AG04449 (cell line): ENCODE measurements at regions not wholly inside any gene's neighbourhood (a gene's known extent, or its start where the extent isn't known, plus 50 kb on each side); places are given as distances from the start of the nearest gene placed in this dataset.
A peak's percentile ranks its signal among the peaks of the same experiment; 100 is the strongest.

Source experiments
- CTCF ChIA-PET: fragments of 350-600 bp; formaldehyde crosslinking; extraction: SDS; loops from one replicate; lab custom pipeline; 2021; ENCODE audit warnings: antibody characterized with exemption; lab: Yijun Ruan, JAX
- POLR2A ChIA-PET: fragments of 400-600, 350-600 bp; formaldehyde crosslinking; extraction: SDS; loops from one replicate; lab custom pipeline; 2020; ENCODE audit warnings: antibody characterized with exemption, inconsistent platforms; lab: Yijun Ruan, JAX
- DNase-seq: peaks from one replicate; pipeline ENCODE4 v3.0.0-alpha.2; 2010; ENCODE audit warnings: low read depth, low spot score
- H3K4me3 ChIP-seq: 2 replicates; pipeline ENCODE4 v1.5.1; 2011; ENCODE audit warnings: low read depth, mild to moderate bottlenecking, control low read depth, low read length
- CTCF ChIP-seq: IDR thresholded peaks from one replicate; pipeline ENCODE4 v1.5.1; 2011; ENCODE audit warnings: mild to moderate bottlenecking, moderate library complexity, low read length, control low read depth, inconsistent platforms; ENCODE audit not compliant: insufficient read depth; ENCODE audit errors: missing control alignments

GRCh38 chr6:134784336-134784735, 165.6 kb downstream of the ALDH8A1 start:
- TF ChIP-seq CTCF: no peak
- ChIA-PET POLR2A (no interaction called here), CTCF (interaction anchor here (0.9 to 1.2 kb wide), 2 partner anchors 9 to 38 kb away, joined by 3 to 4 read pairs; no protein-coding TSS in a partner anchor)
- no peak overlapping the region for H3K4me3 ChIP-seq
- no peak for DNase-seq

- H3K4me3 ChIP-seq: no peak overlapping the region
- TF ChIP-seq CTCF: no peak
- POLR2A ChIA-PET: no interaction called here
- DNase-seq: no peak
- CTCF ChIA-PET: no interaction called here
Measured at GRCh38 chr6:134778431-134778830, 171.5 kb downstream of the ALDH8A1 start.

GRCh38 chr6:134774201-134774638, 175.7 kb downstream of the ALDH8A1 start:
- peak; percentile 62 for DNase-seq
- no peak overlapping the region for H3K4me3 ChIP-seq
- TF ChIP-seq CTCF: no peak
- ChIA-PET POLR2A (no interaction called here), CTCF (no interaction called here)

- CTCF ChIA-PET: no interaction called here
- DNase-seq: no peak
- TF ChIP-seq CTCF: no peak
- no peak overlapping the region for H3K4me3 ChIP-seq
- POLR2A ChIA-PET: interaction anchor here (0.6 kb wide), 1 partner anchor 14 kb away, joined by 3 read pairs; no protein-coding TSS in a partner anchor
Measured at GRCh38 chr6:134772671-134773360, 177.1 kb downstream of the ALDH8A1 start.

- DNase-seq: no peak
- H3K4me3 ChIP-seq: no peak overlapping the region
- POLR2A ChIA-PET: no interaction called here
- CTCF ChIA-PET: no interaction called here
- TF ChIP-seq CTCF: no peak
Measured at GRCh38 chr6:134768931-134769330, 181.0 kb downstream of the ALDH8A1 start.

- CTCF ChIA-PET: no interaction called here
- POLR2A ChIA-PET: no interaction called here
- TF ChIP-seq CTCF: no peak
- no peak overlapping the region for H3K4me3 ChIP-seq
- DNase-seq: no peak
Measured at GRCh38 chr6:134766497-134766896, 183.4 kb downstream of the ALDH8A1 start.
